DND-41 (cell line): ENCODE measurements at regions not wholly inside any gene's neighbourhood (a gene's known extent, or its start where the extent isn't known, plus 50 kb on each side); places are given as distances from the start of the nearest gene placed in this dataset.

ENCODE experiments used
- ATAC-seq: fragments of 200-7000 bp; cut with Tn5 transposase; 3 replicates; pipeline ENCODE4 v1.9.1; 2021; ENCODE audit warnings: low read depth; ENCODE audit not compliant: insufficient read depth
- DNase-seq: peaks from one replicate; pipeline ENCODE4 v3.0.0-alpha.2; 2020
- H2AFZ ChIP-seq: 2 replicates; pipeline ENCODE4 v1.6.0; 2012; ENCODE audit warnings: low read depth, low read length
- H3K27ac ChIP-seq: 2 replicates; pipeline ENCODE4 v1.5.1; 2012; ENCODE audit warnings: low read length, inconsistent platforms
- H3K27me3 ChIP-seq: fragments of 200-600 bp; sonication (generic); 2 replicates; pipeline ENCODE4 v1.6.0; 2012; ENCODE audit warnings: low read length, mild to moderate bottlenecking, inconsistent platforms; ENCODE audit not compliant: insufficient read depth, poor library complexity
- H3K36me3 ChIP-seq: 2 replicates; pipeline ENCODE4 v1.5.1; 2012; ENCODE audit warnings: low read length, inconsistent platforms; ENCODE audit not compliant: insufficient read depth
- H3K4me1 ChIP-seq: 2 replicates; pipeline ENCODE4 v1.5.1; 2012; ENCODE audit warnings: mild to moderate bottlenecking, low read length; ENCODE audit not compliant: insufficient read depth
- H3K4me2 ChIP-seq: 2 replicates; pipeline ENCODE4 v1.6.0; 2012; ENCODE audit warnings: mild to moderate bottlenecking, moderate library complexity, low read length, inconsistent platforms; ENCODE audit not compliant: insufficient read depth
- H3K4me3 ChIP-seq, 2 experiments: fragments of 200-600 bp in 1 of 2; shearing (Covaris generic) in 1 of 2; 2 replicates each; pipeline ENCODE4 v1.5.1; 2012 to 2016; ENCODE audit warnings: inconsistent platforms in 2 of 2, low read length in 2 of 2, mild to moderate bottlenecking in 2 of 2, low read depth in 1 of 2, moderate library complexity in 1 of 2
- H3K79me2 ChIP-seq: 2 replicates; pipeline ENCODE4 v1.6.0; 2012; ENCODE audit warnings: low read length, inconsistent platforms; ENCODE audit not compliant: insufficient read depth
- H3K9ac ChIP-seq: 2 replicates; pipeline ENCODE4 v1.6.0; 2012; ENCODE audit warnings: low read depth, mild to moderate bottlenecking, inconsistent platforms, low read length, moderate library complexity
- H3K9me3 ChIP-seq: 2 replicates; pipeline ENCODE4 v1.5.1; 2012; ENCODE audit warnings: low read length, moderate library complexity, mild to moderate bottlenecking, inconsistent platforms; ENCODE audit not compliant: insufficient read depth, severe bottlenecking
- H4K20me1 ChIP-seq: 2 replicates; pipeline ENCODE4 v1.6.0; 2012; ENCODE audit warnings: low read length; ENCODE audit not compliant: insufficient read depth
- CTCF ChIP-seq: IDR thresholded peaks from 2 replicates; pipeline ENCODE4 v1.5.1; 2012; ENCODE audit warnings: borderline replicate concordance, low read length, moderate library complexity, mild to moderate bottlenecking; ENCODE audit not compliant: poor library complexity, severe bottlenecking; ENCODE audit errors: extremely low read depth
- EZH2 ChIP-seq: IDR thresholded peaks from 3 replicates; pipeline ENCODE4 v1.6.1; 2012; ENCODE audit warnings: borderline replicate concordance, low read depth, mild to moderate bottlenecking, moderate library complexity, low read length, inconsistent platforms; ENCODE audit not compliant: severe bottlenecking

GRCh38 chrX:39337451-39337850 is 536.2 kb downstream of the MID1IP1 start:
- H4K20me1 ChIP-seq, result no peaks in the 10 kb centered on the region
- H3K36me3 ChIP-seq, result no peaks in the 10 kb centered on the region
- TF ChIP-seq EZH2 (no peak), CTCF (no peak)
- no peak overlapping the region for H3K9ac ChIP-seq
- no peaks in the 10 kb centered on the region for H3K79me2 ChIP-seq
- H3K4me3 ChIP-seq, result no peak overlapping the region
- no peak for DNase-seq
- no peaks in the 10 kb centered on the region for H3K9me3 ChIP-seq
- ATAC-seq, result no peak
- no peak overlapping the region for H3K4me2 ChIP-seq
- H2AFZ ChIP-seq, result no peak overlapping the region
- H3K4me1 ChIP-seq, result no peaks in the 10 kb centered on the region
- no peaks in the 10 kb centered on the region for H3K27me3 ChIP-seq
- no peak overlapping the region for H3K27ac ChIP-seq

GRCh38 chrX:39338583-39338982 is 537.3 kb downstream of the MID1IP1 start:
- no peak for ATAC-seq
- no peak overlapping the region for H3K4me3 ChIP-seq
- no peaks in the 10 kb centered on the region for H4K20me1 ChIP-seq
- no peaks in the 10 kb centered on the region for H3K36me3 ChIP-seq
- no peaks in the 10 kb centered on the region for H3K4me1 ChIP-seq
- no peak overlapping the region for H3K27ac ChIP-seq
- H3K4me2 ChIP-seq, result no peak overlapping the region
- no peak for TF ChIP-seq CTCF
- TF ChIP-seq EZH2, result no peak
- H3K9ac ChIP-seq, result no peak overlapping the region
- no peak for DNase-seq
- H3K79me2 ChIP-seq, result no peaks in the 10 kb centered on the region
- H2AFZ ChIP-seq, result no peak overlapping the region
- no peaks in the 10 kb centered on the region for H3K9me3 ChIP-seq
- no peaks in the 10 kb centered on the region for H3K27me3 ChIP-seq

GRCh38 chrX:39356119-39356807 is 555.0 kb downstream of the MID1IP1 start:
- ATAC-seq, result no peak
- H3K4me3 ChIP-seq, result no peak overlapping the region
- no peaks in the 10 kb centered on the region for H3K79me2 ChIP-seq
- no peak overlapping the region for H2AFZ ChIP-seq
- no peaks in the 10 kb centered on the region for H3K36me3 ChIP-seq
- H3K4me1 ChIP-seq, result no peaks in the 10 kb centered on the region
- no peaks in the 10 kb centered on the region for H4K20me1 ChIP-seq
- no peak overlapping the region for H3K9ac ChIP-seq
- no peak overlapping the region for H3K27ac ChIP-seq
- no peaks in the 10 kb centered on the region for H3K27me3 ChIP-seq
- TF ChIP-seq EZH2 (no peak), CTCF (no peak)
- no peak overlapping the region for H3K4me2 ChIP-seq
- no peak for DNase-seq
- no peaks in the 10 kb centered on the region for H3K9me3 ChIP-seq

- H3K36me3 ChIP-seq, result no peaks in the 10 kb centered on the region
- H3K9me3 ChIP-seq, result no peaks in the 10 kb centered on the region
- no peak overlapping the region for H3K4me3 ChIP-seq
- no peak overlapping the region for H2AFZ ChIP-seq
- H3K27me3 ChIP-seq, result no peaks in the 10 kb centered on the region
- H3K27ac ChIP-seq, result no peak overlapping the region
- H3K79me2 ChIP-seq, result no peaks in the 10 kb centered on the region
- ATAC-seq (no peak), DNase-seq (no peak)
- no peak overlapping the region for H3K9ac ChIP-seq
- H3K4me1 ChIP-seq, result no peaks in the 10 kb centered on the region
- no peaks in the 10 kb centered on the region for H4K20me1 ChIP-seq
- H3K4me2 ChIP-seq, result no peak overlapping the region
- TF ChIP-seq CTCF (no peak), EZH2 (no peak)
Observed at GRCh38 chrX:39360101-39360500, 558.8 kb downstream of the MID1IP1 start.
